ENCODE measurements at regions not wholly inside any gene's neighbourhood (a gene's known extent, or its start where the extent isn't known, plus 50 kb on each side); places are given as distances from the start of the nearest gene placed in this dataset.
"Not testable (repeated sequence)": the region's sequence is repeated elsewhere in the genome, so short reads cannot be mapped to it uniquely, and the experiment has no call there.

DNA sequence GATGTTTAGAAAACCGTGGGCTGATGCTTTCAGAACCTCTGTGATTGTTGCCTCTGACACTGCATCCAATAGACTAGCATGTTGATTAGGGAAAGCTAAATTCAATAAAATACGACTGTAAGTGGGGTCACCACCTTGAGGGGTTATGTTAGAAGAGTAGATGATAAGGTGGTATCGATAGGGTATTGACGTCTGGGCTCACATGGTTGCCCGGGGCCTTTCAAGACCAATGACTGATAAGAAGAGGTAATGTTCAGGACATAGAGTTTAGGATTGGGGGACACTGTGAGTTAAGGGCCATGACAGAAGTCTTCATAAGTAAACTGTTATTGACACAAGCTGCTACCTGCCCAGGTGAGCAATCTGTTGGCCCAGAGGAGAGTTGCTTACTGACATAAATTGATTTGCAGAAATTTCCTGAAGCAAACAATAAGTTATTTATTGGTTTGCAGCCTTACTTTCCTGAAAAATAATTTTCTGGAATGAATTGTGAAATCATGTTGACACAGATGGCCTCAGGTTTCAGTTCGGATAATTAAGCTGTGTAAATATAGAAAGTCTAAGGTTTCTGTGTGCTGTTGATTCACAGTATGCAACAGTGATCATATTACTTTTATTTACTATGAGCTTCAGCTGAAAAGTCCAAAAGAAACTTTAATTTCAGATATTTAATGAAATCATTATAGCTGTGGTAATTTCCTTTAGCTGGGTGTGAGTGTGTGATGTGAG is 289.9 kb upstream of the PRSS16 start:
- DNase-seq, result not testable (repeated sequence)

DNA sequence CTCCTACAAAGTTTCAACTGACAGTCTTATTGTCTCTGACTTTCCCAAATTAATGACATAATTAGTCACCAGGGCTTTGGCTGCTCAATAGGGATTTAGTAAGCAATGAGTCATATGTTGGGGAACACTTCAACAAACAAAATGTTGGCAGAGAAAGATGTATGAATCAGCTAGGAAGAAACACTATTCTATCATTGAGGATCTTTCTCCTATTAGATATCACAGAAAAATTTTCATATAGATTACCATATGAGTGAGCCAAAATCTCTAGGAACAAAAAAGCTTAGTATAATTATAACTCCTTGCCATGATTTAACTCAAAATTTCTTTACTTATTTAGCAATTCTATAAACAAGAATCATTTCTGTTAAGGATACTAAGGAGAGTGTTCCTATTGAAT is 286.3 kb upstream of the PRSS16 start:
- DNase-seq, result not testable (repeated sequence)

DNA sequence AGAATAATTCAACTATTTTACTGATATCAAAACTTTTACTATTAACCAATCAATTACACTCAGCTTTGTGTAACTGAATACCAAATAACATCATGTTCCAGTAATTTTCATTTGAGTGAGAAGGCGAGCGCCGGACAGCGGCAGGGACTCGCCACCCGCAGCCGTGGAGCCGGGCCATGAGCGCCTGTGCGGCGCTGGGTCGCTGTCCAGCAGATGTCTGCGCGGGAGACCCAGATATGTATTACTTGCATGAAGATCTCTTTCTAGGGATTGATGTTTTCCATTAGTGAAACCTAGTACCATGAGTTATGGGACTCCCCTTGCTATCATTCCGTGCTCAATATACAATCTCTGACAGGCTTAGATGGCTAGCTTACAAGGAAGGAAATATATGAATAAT is 245.1 kb upstream of the PRSS16 start:
- DNase-seq, result no peak

DNA sequence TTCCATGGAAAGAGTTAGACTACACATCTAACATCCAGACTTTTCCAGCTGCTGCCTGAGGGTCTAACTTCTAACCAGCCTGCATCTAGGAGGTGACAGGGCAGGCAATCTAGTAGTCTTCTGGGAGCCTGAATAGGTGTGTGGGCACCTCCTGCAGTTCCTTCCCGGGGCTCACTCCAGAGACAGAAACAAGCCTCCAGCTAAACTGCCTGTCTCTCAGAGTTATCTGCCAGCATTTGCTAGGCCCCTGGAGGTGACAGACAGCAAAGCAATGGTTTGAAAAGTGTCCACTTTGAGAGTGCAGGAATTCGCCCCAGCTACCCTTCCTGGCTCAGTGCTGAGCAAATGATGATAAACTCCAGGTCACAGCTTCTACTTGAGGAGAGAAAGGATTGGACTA is 240.5 kb upstream of the PRSS16 start:
- DNase-seq, result no peak

DNA sequence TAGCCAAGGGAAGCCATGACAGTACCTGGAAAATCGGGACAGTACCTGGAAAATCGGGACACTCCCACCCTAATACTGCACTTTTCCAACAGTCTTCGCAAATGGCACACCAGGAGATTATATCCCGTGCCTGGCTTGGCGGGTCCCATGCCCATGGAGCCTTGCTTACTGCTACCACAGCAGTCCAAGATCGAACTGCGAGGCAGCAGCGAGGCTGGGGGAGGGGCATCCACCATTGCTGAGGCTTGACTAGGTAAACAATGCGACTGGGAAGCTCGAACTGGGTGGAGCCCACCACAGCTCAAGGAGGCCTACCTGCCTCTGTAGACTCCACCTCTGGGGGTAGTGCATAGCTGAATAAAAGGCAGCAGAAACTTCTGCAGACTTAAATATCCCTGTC is 238.9 kb upstream of the PRSS16 start:
- not testable (repeated sequence) for DNase-seq

DNA sequence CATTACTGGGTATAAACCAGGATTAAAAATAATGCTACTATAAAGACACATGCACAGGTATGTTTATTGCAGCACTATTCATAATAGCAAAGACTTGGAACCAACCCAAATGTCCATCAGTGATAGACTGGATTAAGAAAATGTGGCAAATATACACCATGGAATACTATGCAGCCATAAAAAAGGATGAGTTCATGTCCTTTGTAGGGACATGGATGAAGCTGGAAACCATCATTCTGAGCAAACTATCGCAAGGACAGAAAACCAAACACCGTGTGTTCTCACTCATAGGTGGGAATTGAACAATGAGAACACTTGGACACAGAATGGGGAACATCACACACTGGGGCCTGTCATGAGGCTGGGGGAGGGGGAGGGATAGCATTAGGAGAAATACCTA is 233.4 kb upstream of the PRSS16 start:
- not testable (repeated sequence) for DNase-seq

DNA sequence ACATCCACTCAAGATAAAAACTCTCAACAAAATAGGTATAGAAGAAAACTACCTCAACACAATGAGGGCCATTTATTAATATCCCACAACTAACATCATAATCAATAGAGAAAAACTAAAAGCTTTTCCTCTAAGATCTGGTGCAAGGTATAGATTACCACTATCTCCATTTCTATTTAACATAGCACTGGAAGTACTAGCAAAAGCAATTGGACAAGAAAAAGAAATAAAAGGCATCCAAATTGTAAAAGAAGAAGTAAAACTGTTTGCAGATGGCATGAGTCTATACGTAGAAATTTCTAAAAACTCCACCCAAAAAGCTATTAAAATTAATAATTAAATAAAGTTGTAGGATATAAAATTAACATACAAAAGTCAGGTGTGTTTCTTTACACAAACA is 230.8 kb upstream of the PRSS16 start:
- no peak for DNase-seq

DNA sequence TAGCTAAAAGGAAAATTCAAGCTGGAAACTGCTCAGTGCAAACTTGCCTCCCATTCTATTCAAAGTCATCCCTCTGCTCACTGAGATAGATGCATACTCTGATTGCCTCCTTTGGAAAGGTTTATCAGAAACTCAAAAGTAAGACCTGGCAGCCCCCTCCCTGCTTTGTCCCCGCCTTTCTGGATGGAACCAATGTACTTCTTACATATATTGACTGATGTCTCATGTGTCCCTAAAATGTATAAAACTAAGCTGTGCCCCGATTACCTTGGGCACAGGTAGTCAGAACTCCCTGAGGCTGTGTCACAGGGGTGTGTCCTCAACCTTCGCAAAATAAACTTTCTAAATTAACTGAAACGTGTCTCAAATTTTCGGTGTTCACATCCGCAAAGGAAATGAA is 229.1 kb upstream of the PRSS16 start:
- DNase-seq, result not testable (repeated sequence)

DNA sequence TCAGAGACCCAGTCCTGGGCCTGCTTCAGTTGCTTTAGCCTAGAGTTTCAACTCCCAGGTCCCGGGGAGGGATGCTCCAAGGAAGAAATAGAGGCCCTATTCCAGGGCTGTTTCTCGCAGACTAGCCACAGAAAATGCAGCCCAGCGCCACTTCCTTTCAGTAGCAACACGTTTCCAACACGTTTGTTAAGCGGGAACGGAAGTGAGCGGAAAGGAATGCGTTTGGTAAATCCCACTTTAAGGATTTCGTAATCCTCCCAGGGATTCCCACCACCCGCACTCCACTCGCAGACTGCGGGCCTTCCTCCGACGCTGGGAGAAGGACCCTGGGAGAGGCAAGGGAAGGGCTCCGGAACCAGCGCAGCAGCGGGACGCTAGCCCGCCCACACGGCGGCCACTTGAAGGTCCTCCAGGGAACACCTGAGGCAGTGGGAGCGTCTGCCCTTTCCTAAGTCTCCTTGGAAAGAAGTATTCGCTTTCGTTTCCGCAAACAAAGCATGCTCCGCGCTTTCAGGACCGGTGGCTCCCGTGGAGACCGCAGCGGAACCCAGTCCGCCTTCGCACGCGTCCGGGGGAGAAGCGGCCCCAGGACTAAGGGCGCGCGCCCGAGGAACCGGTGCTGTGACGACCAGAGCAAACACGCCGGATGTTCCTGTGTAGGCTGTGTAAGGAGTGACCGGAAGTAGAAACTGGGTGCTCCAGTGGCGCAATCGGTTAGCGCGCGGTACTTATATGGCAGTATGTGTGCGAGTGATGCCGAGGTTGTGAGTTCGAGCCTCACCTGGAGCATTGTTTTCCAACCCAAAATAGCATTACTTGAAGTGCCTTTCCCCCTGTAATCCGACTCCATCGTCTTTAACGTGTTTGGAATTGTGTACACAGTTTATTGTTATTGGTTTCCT is 227.6 kb upstream of the PRSS16 start:
- DNase-seq, result peak; percentile 80

DNA sequence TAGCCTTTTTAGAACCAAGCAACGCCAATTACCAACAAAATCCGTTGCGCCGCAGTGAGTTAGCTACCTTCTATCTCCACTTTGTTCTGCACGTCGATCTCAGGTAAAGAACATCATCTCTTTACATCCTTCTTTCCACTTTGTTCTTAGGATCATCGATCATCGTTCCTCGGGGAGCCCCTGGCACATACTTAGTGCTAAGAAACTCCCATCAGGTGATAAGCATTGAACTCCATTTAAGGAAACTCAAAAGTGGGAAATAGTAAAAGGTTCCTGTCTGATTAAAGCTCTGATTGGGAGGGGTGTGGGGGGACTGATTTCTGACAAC is 227.0 kb upstream of the PRSS16 start:
- no peak for DNase-seq

DNA sequence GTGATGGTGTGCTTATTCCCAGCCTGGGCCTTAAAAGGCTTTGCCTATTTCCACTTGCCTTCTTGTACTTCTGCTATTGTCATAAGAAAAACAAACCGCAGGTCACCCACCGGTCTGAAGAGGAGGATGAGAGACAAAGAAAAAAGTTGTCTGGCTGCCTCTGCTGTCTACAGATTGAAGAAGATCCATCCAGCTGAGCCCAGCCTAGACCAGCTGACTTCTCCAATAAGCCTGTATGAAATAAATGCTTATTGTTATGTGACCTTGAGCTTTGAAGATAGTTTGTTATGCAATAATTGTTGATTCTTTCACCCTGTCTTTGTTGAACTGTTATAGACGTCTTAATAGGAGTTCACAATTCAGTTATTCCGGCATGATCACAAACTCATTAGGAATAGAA is 223.8 kb upstream of the PRSS16 start:
- DNase-seq, result no peak

DNA sequence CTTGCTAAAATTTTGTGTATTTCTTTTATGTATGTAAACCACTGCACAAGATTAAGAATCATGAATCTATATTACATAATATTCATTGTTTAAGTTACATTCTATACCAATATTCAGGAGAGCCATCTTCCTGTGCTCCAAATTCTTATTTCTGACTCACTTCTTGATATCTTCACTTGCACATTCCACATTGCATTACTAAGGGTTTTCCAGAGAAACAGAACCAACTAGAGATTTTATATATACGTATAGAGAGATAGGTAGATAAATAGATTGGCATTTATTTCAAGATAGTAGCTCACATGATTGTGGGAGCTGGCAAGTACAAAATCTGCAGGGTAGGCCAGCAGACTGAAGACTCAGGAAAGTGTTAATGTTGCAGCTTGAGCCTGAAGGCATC is 222.2 kb upstream of the PRSS16 start:
- no peak for DNase-seq

DNA sequence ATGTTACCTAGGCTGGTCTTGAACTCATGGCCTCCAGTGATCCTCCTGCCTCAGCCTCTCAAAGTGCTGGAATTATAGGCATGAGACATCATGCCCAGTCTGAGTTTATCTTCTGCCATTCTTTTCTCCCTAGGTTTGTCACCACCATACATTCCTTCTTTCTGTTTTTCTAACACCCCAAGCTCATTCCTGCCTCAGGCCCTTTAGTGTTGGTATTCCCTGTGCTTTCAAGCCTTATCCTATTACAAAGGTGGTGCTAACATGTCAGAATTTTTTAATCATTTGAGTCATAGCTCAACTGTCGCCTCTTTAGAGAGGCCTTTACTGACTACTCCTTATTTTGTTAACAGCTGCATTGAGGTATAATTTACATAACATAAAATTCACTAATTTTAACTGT is 221.1 kb upstream of the PRSS16 start:
- no peak for DNase-seq

DNA sequence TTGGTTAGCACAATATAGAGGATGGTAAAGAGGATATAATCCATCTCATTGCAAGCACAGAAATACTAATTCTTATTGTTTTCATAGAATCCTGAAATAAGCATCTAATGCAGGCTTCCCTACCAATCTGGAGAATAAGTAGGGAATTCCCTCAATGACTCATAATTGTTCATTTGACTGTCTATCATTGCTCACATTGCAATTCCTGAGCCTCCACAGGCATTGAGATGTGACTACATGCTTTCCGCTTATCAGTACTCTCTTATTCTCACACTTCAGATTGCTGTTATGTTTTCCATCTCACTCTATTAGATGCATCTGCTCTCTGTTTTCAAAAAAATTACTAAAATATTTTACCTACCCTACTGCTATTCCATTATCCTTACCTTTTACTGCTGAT is 216.2 kb upstream of the PRSS16 start:
- no peak for DNase-seq

DNA sequence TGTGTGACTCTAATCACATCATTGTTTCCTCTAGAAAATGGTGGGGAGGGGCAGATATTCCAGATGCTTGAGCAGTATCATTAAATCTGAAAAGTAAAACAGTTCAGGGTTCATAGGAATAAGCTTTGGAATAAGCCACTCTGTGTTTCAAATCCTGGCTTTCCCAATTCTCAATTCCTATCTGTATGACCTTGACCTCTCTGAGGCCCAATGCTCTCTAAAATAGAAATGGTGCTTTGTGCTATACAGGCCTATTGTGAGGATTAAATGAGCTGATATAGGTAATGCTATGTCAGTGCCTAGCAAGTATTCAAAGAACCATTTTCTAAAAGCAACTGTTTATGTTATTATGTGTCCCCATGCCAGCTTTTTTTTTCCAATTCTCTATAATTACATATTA is 209.0 kb upstream of the PRSS16 start:
- no peak for DNase-seq

DNA sequence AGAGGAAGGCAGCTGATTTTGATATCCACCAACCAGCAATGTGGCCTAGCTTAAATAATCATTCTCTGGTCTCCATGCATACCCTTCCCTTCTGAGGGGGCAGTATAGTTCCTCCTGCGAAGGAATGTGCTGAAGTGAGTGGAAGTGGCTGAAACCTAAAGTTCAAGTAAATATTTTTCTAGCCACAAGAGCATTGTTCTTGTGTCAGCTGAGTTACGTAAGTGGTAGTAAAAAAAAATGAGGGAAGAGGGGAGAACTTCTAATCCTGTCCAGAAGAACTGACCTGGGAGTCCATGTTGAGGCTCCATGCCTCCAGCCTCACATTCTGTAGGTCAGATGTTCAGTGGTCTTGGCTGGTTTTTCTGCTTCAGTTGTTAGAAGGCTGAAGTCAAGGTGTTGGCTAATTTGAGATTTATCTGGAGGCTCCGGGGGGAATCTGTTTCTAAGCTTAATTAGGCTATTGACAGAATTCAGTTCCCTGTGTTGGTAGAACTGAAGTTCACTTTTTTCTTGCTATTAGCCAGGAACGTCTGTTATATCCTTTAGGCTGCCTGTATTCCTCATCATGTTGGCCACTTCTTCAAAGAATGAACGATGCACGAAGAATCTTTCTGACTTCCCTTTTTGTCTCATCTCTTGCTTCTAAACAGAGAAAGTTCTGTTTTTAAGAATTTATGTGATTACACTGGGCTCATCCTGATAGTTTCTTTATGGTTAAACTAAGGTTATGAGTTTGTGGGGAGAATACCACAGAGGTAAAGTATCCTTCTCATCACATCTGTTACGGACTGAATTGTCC is 207.1 kb upstream of the PRSS16 start:
- no peak for DNase-seq

DNA sequence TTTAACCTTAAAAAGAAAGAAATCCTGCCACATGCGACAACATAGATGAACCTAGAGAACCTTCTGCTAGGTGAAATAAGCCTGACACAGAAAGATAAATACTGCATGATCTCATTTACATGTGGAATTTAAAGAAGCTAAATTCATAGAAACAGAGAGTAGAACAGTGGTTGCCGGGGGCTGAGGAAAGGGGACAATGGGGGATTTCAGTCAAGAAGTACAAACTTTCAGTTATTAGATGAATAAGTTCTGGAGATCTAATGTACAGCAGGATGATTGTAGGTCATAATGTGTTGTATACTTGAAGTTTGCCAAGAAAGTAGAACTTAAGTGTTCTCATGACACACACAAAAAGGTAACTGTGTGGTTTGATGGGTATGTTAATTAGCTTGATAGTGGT is 204.3 kb upstream of the PRSS16 start:
- DNase-seq, result no peak

DNA sequence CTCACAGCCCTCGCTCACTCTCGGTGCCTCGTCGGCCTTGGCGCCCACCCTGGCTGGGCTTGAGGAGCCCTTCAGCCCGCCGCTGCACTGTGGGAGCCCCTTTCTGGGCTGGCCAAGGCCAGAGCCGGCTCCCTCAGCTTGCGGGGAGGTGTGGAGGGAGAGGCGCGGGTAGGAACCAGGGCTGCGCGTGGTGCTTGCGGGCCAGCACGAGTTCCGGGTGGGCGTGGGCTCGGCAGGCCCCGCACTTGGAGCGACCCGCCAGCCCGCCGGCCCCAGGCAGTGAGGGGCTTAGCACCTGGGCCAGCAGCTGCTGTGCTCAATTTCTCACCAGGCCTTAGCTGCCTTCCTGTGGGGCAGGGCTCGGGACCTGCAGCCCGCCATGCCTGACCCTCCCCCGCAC is 202.4 kb upstream of the PRSS16 start:
- DNase-seq, result not testable (repeated sequence)

DNA sequence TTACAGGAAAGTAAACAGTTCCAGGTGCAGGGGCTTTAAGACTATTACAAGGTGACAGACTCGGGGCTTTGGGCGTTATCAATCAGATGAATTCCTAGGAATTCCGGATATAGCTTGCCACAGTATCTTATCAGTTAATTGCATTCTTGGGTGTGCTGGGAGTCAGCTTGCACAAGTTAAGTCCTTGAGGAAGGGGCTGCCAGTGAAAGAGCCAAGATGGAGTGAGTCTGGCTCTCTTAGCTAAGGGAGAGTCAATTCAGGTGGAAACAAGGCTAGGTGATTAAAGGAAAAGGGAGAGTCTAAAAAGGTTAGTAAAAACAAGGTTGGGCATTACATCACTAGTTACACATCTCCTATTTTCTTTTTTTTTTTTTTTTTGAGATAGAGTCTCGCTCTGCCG is 199.8 kb upstream of the PRSS16 start:
- DNase-seq, result not testable (repeated sequence)

DNA sequence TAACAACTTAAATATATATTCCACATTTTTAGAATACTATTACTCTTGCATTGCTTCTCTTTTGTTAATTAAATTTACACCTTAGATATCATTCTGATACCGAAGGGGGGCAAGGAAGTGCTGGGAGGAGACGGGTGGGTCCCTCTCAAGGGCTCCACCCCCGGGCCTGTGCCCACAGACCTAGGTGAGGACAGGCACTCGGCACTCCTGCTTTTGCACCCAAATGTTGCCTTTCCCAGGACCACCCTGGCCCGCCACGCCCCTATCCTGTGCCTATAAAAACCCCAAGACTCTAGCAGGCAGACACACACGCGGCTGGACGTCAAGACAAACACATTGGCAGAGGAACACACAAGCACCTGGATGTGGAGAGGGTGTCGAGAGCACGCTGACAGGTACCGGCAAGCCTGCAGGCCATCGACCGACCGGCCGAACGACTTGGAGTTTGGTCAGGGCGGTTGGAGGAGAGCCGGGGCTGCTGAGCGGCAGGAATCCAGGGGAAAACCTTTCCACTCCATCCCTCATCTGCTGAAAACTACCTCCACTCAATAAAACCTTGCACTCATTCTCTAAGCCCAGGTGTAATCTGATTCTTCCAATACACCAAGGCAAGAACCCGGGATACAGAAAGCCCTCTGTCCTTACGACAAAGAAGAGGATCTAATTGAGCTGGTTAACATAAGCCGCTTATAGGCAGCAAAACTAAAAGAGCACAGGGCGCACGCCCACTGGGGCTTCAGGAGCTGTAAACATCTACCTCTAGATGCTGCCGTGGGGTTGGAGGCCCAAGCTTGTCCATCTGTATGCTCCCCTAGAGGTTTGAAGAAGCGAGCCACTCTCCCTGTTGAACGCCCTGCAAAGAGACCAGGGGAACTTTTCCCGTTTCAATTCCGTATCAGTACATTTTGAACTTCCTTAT is 197.4 kb upstream of the PRSS16 start:
- DNase-seq, result no peak

DNA sequence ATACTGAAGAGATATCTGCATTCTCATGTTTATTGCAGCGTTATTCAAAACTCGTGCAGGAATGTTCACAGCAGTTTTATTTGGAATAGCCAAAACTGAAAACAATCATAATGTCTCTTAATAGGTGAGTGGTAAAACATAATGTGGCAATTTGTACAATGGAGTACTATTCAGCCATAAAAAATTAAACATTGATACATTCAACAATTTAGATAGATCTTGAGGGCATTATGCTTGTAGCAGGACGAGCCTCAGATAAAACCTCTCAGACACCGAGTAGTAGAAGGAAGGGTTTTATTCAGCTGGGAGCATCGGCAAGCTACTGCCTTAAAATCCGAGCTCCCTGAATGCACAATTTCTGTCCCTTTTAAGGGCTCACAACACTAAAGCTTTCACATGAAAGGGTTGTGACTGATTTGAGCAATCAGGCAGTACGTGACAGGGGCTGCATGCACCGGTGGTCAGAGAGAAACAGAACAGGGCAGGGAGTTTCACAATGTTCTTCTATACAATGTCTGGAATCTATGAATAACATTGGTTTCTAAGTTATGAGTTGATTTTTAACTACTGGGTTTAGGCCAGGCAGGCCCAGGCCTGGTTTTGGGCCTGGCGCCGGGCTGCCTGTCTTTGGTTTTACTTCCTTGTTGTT is 195.3 kb upstream of the PRSS16 start:
- DNase-seq, result not testable (repeated sequence)

DNA sequence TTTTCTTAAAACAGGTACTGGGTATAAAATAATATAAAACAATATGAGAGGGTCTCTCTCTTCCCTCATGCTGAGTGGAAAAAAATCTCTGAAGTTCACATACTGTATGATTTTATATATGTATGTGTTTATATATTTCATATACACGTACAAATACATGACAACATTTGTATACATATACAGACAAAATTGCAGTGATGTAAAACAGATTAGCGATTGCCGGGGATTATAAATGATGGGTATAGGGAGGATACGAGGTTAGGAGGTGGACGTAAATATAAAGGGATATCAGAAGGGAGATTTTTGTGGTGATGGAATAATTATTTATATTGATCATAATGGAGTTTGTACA is 194.8 kb upstream of the PRSS16 start:
- no peak for DNase-seq

Data from activated CD4-positive, alpha-beta T cell treated with anti-CD3 and anti-CD28 coated beads, Interleukin-2, Interleukin-6, amounts not matched to agents 100 ng/mL and 50 ng/mL, durations not matched to agents 16 hours and 8 hours (primary cell).